ENCODE measurements at regions not wholly inside any gene's neighbourhood (a gene's known extent, or its start where the extent isn't known, plus 50 kb on each side); places are given as distances from the start of the nearest gene placed in this dataset.

DNA sequence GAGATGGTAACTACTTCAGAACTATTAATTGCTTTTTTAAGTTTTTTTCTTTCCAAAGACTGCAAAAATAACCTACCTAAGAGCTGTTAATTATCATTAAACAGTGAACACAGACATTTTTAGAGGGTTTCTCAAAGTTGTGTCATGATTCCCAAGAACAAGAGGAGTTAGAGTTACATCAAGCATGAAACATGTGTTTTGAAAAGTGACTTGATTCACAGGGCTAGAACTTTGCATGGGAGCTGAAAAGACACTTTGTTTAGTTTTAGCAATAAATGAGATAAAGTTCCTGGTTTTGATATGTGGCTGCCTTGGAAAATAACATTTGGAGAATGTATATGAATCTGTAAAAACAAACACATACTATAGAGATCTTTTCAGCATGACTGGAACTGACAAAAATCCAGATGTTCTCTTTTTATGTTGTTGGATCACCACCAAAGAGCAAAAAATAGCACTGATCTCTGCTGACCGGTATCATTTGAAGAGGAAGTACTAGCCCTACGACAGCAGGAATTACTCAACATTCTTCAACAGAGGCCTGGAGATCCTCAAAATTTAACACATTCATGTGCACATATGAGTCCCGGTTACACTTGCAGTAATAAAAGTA lies 173.0 kb upstream of the PCDH18 start:
- DNase-seq (ENCODE audit: low spot score) (no peak), ATAC-seq (no peak)
- CTCF ChIA-PET, result no interaction called here
- Mint-ChIP-seq H3K9me3 (peaks cover 18% of the 10 kb centered on the region), H3K4me3 (no peak overlapping the region), H3K27me3 (ENCODE audit: low read depth) (no peaks in the 10 kb centered on the region), H3K4me1 (no peaks in the 10 kb centered on the region), H3K36me3 (peaks cover 11% of the 10 kb centered on the region), H3K27ac (no peak overlapping the region)
- POLR2A ChIA-PET, result no interaction called here
- TF ChIP-seq, protein P1, sequence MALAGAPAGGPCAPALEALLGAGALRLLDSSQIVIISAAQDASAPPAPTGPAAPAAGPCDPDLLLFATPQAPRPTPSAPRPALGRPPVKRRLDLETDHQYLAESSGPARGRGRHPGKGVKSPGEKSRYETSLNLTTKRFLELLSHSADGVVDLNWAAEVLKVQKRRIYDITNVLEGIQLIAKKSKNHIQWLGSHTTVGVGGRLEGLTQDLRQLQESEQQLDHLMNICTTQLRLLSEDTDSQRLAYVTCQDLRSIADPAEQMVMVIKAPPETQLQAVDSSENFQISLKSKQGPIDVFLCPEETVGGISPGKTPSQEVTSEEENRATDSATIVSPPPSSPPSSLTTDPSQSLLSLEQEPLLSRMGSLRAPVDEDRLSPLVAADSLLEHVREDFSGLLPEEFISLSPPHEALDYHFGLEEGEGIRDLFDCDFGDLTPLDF (CRISPR knock-in tag; IDR thresholded peaks at IDR 0.05), result no peak
- TF ChIP-seq NR3C1 (CRISPR knock-in tag; conservative IDR thresholded peaks at IDR 0.05; ENCODE audit: low read depth), result no peak
- no peak for TF ChIP-seq TCF7 (CRISPR knock-in tag; IDR thresholded peaks at IDR 0.05; ENCODE audit: low read depth)
- TF ChIP-seq OVOL2 (CRISPR knock-in tag; IDR thresholded peaks at IDR 0.05; ENCODE audit: borderline replicate concordance), result no peak
- no peak for TF ChIP-seq ESRRA (CRISPR knock-in tag; IDR thresholded peaks at IDR 0.05; ENCODE audit: borderline replicate concordance)
- TF ChIP-seq, protein P2, sequence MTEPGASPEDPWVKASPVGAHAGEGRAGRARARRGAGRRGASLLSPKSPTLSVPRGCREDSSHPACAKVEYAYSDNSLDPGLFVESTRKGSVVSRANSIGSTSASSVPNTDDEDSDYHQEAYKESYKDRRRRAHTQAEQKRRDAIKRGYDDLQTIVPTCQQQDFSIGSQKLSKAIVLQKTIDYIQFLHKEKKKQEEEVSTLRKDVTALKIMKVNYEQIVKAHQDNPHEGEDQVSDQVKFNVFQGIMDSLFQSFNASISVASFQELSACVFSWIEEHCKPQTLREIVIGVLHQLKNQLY (CRISPR knock-in tag; IDR thresholded peaks at IDR 0.05), result no peak
- TF ChIP-seq, protein P3, sequence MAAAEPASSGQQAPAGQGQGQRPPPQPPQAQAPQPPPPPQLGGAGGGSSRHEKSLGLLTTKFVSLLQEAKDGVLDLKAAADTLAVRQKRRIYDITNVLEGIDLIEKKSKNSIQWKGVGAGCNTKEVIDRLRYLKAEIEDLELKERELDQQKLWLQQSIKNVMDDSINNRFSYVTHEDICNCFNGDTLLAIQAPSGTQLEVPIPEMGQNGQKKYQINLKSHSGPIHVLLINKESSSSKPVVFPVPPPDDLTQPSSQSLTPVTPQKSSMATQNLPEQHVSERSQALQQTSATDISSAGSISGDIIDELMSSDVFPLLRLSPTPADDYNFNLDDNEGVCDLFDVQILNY (CRISPR knock-in tag; IDR thresholded peaks at IDR 0.05), result no peak
- TF ChIP-seq, protein P4, sequence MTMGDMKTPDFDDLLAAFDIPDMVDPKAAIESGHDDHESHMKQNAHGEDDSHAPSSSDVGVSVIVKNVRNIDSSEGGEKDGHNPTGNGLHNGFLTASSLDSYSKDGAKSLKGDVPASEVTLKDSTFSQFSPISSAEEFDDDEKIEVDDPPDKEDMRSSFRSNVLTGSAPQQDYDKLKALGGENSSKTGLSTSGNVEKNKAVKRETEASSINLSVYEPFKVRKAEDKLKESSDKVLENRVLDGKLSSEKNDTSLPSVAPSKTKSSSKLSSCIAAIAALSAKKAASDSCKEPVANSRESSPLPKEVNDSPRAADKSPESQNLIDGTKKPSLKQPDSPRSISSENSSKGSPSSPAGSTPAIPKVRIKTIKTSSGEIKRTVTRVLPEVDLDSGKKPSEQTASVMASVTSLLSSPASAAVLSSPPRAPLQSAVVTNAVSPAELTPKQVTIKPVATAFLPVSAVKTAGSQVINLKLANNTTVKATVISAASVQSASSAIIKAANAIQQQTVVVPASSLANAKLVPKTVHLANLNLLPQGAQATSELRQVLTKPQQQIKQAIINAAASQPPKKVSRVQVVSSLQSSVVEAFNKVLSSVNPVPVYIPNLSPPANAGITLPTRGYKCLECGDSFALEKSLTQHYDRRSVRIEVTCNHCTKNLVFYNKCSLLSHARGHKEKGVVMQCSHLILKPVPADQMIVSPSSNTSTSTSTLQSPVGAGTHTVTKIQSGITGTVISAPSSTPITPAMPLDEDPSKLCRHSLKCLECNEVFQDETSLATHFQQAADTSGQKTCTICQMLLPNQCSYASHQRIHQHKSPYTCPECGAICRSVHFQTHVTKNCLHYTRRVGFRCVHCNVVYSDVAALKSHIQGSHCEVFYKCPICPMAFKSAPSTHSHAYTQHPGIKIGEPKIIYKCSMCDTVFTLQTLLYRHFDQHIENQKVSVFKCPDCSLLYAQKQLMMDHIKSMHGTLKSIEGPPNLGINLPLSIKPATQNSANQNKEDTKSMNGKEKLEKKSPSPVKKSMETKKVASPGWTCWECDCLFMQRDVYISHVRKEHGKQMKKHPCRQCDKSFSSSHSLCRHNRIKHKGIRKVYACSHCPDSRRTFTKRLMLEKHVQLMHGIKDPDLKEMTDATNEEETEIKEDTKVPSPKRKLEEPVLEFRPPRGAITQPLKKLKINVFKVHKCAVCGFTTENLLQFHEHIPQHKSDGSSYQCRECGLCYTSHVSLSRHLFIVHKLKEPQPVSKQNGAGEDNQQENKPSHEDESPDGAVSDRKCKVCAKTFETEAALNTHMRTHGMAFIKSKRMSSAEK (CRISPR knock-in tag; IDR thresholded peaks at IDR 0.05; ENCODE audit: borderline replicate concordance), result no peak
- TF ChIP-seq TEAD1 (CRISPR knock-in tag; IDR thresholded peaks at IDR 0.05), result no peak
- no peak for TF ChIP-seq IRF2 (CRISPR knock-in tag; IDR thresholded peaks at IDR 0.05; ENCODE audit: borderline replicate concordance, low read depth)
- no peak for TF ChIP-seq ZNF263 (CRISPR knock-in tag; IDR thresholded peaks at IDR 0.05; ENCODE audit: low read depth)
- TF ChIP-seq, protein P5, sequence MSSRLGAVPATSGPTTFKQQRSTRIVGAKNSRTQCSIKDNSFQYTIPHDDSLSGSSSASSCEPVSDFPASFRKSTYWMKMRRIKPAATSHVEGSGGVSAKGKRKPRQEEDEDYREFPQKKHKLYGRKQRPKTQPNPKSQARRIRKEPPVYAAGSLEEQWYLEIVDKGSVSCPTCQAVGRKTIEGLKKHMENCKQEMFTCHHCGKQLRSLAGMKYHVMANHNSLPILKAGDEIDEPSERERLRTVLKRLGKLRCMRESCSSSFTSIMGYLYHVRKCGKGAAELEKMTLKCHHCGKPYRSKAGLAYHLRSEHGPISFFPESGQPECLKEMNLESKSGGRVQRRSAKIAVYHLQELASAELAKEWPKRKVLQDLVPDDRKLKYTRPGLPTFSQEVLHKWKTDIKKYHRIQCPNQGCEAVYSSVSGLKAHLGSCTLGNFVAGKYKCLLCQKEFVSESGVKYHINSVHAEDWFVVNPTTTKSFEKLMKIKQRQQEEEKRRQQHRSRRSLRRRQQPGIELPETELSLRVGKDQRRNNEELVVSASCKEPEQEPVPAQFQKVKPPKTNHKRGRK (CRISPR knock-in tag; IDR thresholded peaks at IDR 0.05; ENCODE audit: borderline replicate concordance), result no peak
- TF ChIP-seq, protein P6, sequence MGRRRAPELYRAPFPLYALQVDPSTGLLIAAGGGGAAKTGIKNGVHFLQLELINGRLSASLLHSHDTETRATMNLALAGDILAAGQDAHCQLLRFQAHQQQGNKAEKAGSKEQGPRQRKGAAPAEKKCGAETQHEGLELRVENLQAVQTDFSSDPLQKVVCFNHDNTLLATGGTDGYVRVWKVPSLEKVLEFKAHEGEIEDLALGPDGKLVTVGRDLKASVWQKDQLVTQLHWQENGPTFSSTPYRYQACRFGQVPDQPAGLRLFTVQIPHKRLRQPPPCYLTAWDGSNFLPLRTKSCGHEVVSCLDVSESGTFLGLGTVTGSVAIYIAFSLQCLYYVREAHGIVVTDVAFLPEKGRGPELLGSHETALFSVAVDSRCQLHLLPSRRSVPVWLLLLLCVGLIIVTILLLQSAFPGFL (CRISPR knock-in tag; IDR thresholded peaks at IDR 0.05; ENCODE audit: borderline replicate concordance), result no peak
- TF ChIP-seq ETV6 (CRISPR knock-in tag; IDR thresholded peaks at IDR 0.05), result no peak

DNA sequence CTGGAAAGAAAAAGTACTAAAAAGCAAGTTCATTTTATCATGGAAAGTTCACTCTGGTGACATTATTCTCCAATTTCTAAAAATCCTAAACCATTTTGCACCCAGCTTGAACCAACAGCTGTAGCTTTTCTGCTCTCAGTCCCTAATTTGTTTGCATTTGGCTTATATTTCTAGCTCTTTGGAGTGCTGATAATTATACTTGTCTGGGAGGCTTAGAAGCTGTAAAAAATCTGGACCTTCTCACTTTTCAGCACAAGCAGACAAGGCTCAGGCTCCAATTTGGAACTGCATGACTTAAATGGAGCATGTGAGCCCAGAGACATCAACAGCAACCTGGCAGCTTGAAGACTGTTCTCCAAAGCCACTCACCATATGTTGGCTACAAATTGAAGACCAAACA lies 170.9 kb upstream of the PCDH18 start:
- no peaks in the 10 kb centered on the region for H3K4me1 Mint-ChIP-seq
- POLR2A ChIA-PET, result no interaction called here
- CTCF ChIA-PET, result no interaction called here
- H3K27me3 Mint-ChIP-seq (ENCODE audit: low read depth), result no peaks in the 10 kb centered on the region
- H3K4me3 Mint-ChIP-seq, result no peak overlapping the region
- no peak for DNase-seq (ENCODE audit: low spot score)
- H3K9me3 Mint-ChIP-seq, result peaks cover 30% of the 10 kb centered on the region
- peaks cover 16% of the 10 kb centered on the region for H3K36me3 Mint-ChIP-seq
- ATAC-seq, result no peak
- H3K27ac Mint-ChIP-seq, result no peak overlapping the region
- no peak for TF ChIP-seq TEAD4 (CRISPR knock-in tag; IDR thresholded peaks at IDR 0.05)
- TF ChIP-seq, protein P7, sequence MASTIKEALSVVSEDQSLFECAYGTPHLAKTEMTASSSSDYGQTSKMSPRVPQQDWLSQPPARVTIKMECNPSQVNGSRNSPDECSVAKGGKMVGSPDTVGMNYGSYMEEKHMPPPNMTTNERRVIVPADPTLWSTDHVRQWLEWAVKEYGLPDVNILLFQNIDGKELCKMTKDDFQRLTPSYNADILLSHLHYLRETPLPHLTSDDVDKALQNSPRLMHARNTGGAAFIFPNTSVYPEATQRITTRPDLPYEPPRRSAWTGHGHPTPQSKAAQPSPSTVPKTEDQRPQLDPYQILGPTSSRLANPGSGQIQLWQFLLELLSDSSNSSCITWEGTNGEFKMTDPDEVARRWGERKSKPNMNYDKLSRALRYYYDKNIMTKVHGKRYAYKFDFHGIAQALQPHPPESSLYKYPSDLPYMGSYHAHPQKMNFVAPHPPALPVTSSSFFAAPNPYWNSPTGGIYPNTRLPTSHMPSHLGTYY (CRISPR knock-in tag; IDR thresholded peaks at IDR 0.05), result no peak
- no peak for TF ChIP-seq ZNF416 (CRISPR knock-in tag; IDR thresholded peaks at IDR 0.05)
- TF ChIP-seq, protein P8, sequence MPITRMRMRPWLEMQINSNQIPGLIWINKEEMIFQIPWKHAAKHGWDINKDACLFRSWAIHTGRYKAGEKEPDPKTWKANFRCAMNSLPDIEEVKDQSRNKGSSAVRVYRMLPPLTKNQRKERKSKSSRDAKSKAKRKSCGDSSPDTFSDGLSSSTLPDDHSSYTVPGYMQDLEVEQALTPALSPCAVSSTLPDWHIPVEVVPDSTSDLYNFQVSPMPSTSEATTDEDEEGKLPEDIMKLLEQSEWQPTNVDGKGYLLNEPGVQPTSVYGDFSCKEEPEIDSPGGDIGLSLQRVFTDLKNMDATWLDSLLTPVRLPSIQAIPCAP (CRISPR knock-in tag; IDR thresholded peaks at IDR 0.05), result no peak
- no peak for TF ChIP-seq MXD4 (CRISPR knock-in tag; IDR thresholded peaks at IDR 0.05; ENCODE audit: borderline replicate concordance)
- TF ChIP-seq GTF2I (CRISPR knock-in tag; conservative IDR thresholded peaks at IDR 0.05), result no peak
- no peak for TF ChIP-seq SMAD4 (CRISPR knock-in tag; IDR thresholded peaks at IDR 0.05)
- TF ChIP-seq, protein P9, sequence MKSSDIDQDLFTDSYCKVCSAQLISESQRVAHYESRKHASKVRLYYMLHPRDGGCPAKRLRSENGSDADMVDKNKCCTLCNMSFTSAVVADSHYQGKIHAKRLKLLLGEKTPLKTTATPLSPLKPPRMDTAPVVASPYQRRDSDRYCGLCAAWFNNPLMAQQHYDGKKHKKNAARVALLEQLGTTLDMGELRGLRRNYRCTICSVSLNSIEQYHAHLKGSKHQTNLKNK (CRISPR knock-in tag; IDR thresholded peaks at IDR 0.05), result no peak
- no peak for TF ChIP-seq JUN (CRISPR knock-in tag; IDR thresholded peaks at IDR 0.05)
- no peak for TF ChIP-seq MYBL2 (CRISPR knock-in tag; IDR thresholded peaks at IDR 0.05)
